ENCODE measurements at regions not wholly inside any gene's neighbourhood (a gene's known extent, or its start where the extent isn't known, plus 50 kb on each side); places are given as distances from the start of the nearest gene placed in this dataset.
A peak's percentile ranks its signal among the peaks of the same experiment; 100 is the strongest.

- no peaks in the 10 kb centered on the region for H3K36me3 ChIP-seq (ENCODE audit: insufficient read depth, low read length)
- H3K79me2 ChIP-seq (ENCODE audit: insufficient read depth, low read length), result no peaks in the 10 kb centered on the region
- H3K27ac Mint-ChIP-seq (ENCODE audit: unreplicated experiment), result no peak overlapping the region
- peaks cover 16% of the 10 kb centered on the region for H3K9me3 Mint-ChIP-seq (ENCODE audit: unreplicated experiment)
- H3K4me1 Mint-ChIP-seq (ENCODE audit: low read depth, unreplicated experiment), result no peaks in the 10 kb centered on the region
- H3K9me3 ChIP-seq (ENCODE audit: insufficient read depth, low read depth, low read length), result peaks cover 4% of the 10 kb centered on the region
- no peaks in the 10 kb centered on the region for H3K4me1 ChIP-seq (ENCODE audit: insufficient read depth, low read length)
- no peak overlapping the region for H3K9ac ChIP-seq (ENCODE audit: low read length)
- H3K27me3 ChIP-seq (ENCODE audit: insufficient read depth, low read length), result no peaks in the 10 kb centered on the region
- no peak overlapping the region for H3K27ac ChIP-seq (ENCODE audit: low read depth, low read length)
- no peaks in the 10 kb centered on the region for H4K20me1 ChIP-seq (ENCODE audit: insufficient read depth, low read length)
- TF ChIP-seq EZH2 (IDR thresholded peaks at IDR 0.05; ENCODE audit: insufficient read depth, low read length), result no peak
- no peak for TF ChIP-seq CTCF (IDR thresholded peaks at IDR 0.05; ENCODE audit: insufficient read depth, low read depth, low read length)
- H3K4me2 ChIP-seq (ENCODE audit: low read length), result no peak overlapping the region
- no peak for FAIRE-seq
- no peak for DNase-seq (ENCODE audit: low read depth)
- H3K36me3 Mint-ChIP-seq (ENCODE audit: low read depth, unreplicated experiment), result no peaks in the 10 kb centered on the region
- no peak overlapping the region for H3K4me3 Mint-ChIP-seq (ENCODE audit: unreplicated experiment)
- no peak overlapping the region for H3K4me3 ChIP-seq (ENCODE audit: insufficient read depth, low read depth, low read length)
- H2AFZ ChIP-seq (ENCODE audit: low read depth, low read length), result no peak overlapping the region
- H3K27me3 Mint-ChIP-seq (ENCODE audit: low read depth, unreplicated experiment), result no peaks in the 10 kb centered on the region
These were observed 98.2 kb downstream of the AHR start for GRCh38 chr7:17396692-17397091.

GRCh38 chr7:17401791-17402627 is 103.6 kb downstream of the AHR start:
- DNase-seq (ENCODE audit: low read depth) (no peak), FAIRE-seq (no peak)
- peaks cover 11% of the 10 kb centered on the region for H3K4me1 ChIP-seq (ENCODE audit: insufficient read depth, low read length)
- Mint-ChIP-seq H3K27me3 (ENCODE audit: low read depth, unreplicated experiment) (no peaks in the 10 kb centered on the region), H3K36me3 (ENCODE audit: low read depth, unreplicated experiment) (no peaks in the 10 kb centered on the region), H3K27ac (ENCODE audit: unreplicated experiment) (no peak overlapping the region), H3K9me3 (ENCODE audit: unreplicated experiment) (no peaks in the 10 kb centered on the region), H3K4me3 (ENCODE audit: unreplicated experiment) (no peak overlapping the region), H3K4me1 (ENCODE audit: low read depth, unreplicated experiment) (peaks cover 14% of the 10 kb centered on the region)
- H3K79me2 ChIP-seq (ENCODE audit: insufficient read depth, low read length), result no peaks in the 10 kb centered on the region
- H3K4me3 ChIP-seq (ENCODE audit: insufficient read depth, low read depth, low read length), result no peak overlapping the region
- no peaks in the 10 kb centered on the region for H4K20me1 ChIP-seq (ENCODE audit: insufficient read depth, low read length)
- no peak overlapping the region for H3K9ac ChIP-seq (ENCODE audit: low read length)
- H3K4me2 ChIP-seq (ENCODE audit: low read length), result no peak overlapping the region
- no peak for TF ChIP-seq EZH2 (IDR thresholded peaks at IDR 0.05; ENCODE audit: insufficient read depth, low read length)
- no peak for TF ChIP-seq CTCF (IDR thresholded peaks at IDR 0.05; ENCODE audit: insufficient read depth, low read depth, low read length)
- H3K9me3 ChIP-seq (ENCODE audit: insufficient read depth, low read depth, low read length), result no peaks in the 10 kb centered on the region
- H3K27me3 ChIP-seq (ENCODE audit: insufficient read depth, low read length), result no peaks in the 10 kb centered on the region
- H3K27ac ChIP-seq (ENCODE audit: low read depth, low read length), result no peak overlapping the region
- no peak overlapping the region for H2AFZ ChIP-seq (ENCODE audit: low read depth, low read length)
- no peaks in the 10 kb centered on the region for H3K36me3 ChIP-seq (ENCODE audit: insufficient read depth, low read length)

GRCh38 chr7:17402628-17403278 is 104.3 kb downstream of the AHR start:
- Mint-ChIP-seq H3K27ac (ENCODE audit: unreplicated experiment) (no peak overlapping the region), H3K36me3 (ENCODE audit: low read depth, unreplicated experiment) (no peaks in the 10 kb centered on the region), H3K4me3 (ENCODE audit: unreplicated experiment) (no peak overlapping the region), H3K4me1 (ENCODE audit: low read depth, unreplicated experiment) (peaks cover 22% of the 10 kb centered on the region), H3K9me3 (ENCODE audit: unreplicated experiment) (no peaks in the 10 kb centered on the region), H3K27me3 (ENCODE audit: low read depth, unreplicated experiment) (no peaks in the 10 kb centered on the region)
- Histone ChIP-seq H3K27me3 (ENCODE audit: insufficient read depth, low read length) (no peaks in the 10 kb centered on the region), H4K20me1 (ENCODE audit: insufficient read depth, low read length) (no peaks in the 10 kb centered on the region), H3K9ac (ENCODE audit: low read length) (no peak overlapping the region), H3K27ac (ENCODE audit: low read depth, low read length) (no peak overlapping the region), H3K9me3 (ENCODE audit: insufficient read depth, low read depth, low read length) (no peaks in the 10 kb centered on the region), H3K4me3 (ENCODE audit: insufficient read depth, low read depth, low read length) (no peak overlapping the region), H2AFZ (ENCODE audit: low read depth, low read length) (no peak overlapping the region), H3K36me3 (ENCODE audit: insufficient read depth, low read length) (no peaks in the 10 kb centered on the region), H3K4me1 (ENCODE audit: insufficient read depth, low read length) (peaks cover 16% of the 10 kb centered on the region), H3K79me2 (ENCODE audit: insufficient read depth, low read length) (no peaks in the 10 kb centered on the region), H3K4me2 (ENCODE audit: low read length) (no peak overlapping the region)
- TF ChIP-seq CTCF (IDR thresholded peaks at IDR 0.05; ENCODE audit: insufficient read depth, low read depth, low read length), result no peak
- TF ChIP-seq EZH2 (IDR thresholded peaks at IDR 0.05; ENCODE audit: insufficient read depth, low read length), result no peak
- DNase-seq (ENCODE audit: low read depth) (no peak), FAIRE-seq (peak; percentile 17)

Measured in astrocyte (in vitro differentiated cells and primary cell).